Endothelial cell of umbilical vein (primary cell): ENCODE measurements at regions not wholly inside any gene's neighbourhood (a gene's known extent, or its start where the extent isn't known, plus 50 kb on each side); places are given as distances from the start of the nearest gene placed in this dataset.

ENCODE experiments used
- CTCF ChIP-seq, 2 donors: IDR thresholded peaks; 1 replicate in 1 of 2; 2 replicates in 1 of 2; pipeline ENCODE4 v1.5.1; 2011; ENCODE audit warnings: low read length in 2 of 2, mild to moderate bottlenecking in 2 of 2, moderate library complexity in 2 of 2, control low read depth in 1 of 2, inconsistent platforms in 1 of 2, low read depth in 1 of 2; ENCODE audit not compliant: insufficient read depth in 1 of 2; ENCODE audit errors: extremely low read depth in 1 of 2
- JUN ChIP-seq: IDR thresholded peaks from 2 replicates; pipeline ENCODE4 v1.6.1; 2011; ENCODE audit warnings: borderline replicate concordance, low read depth; ENCODE audit not compliant: insufficient read length, insufficient read depth
- POLR2A ChIP-seq: IDR thresholded peaks from 2 replicates; pipeline ENCODE4 v1.6.1; 2012; ENCODE audit warnings: low read depth, mild to moderate bottlenecking, control low read depth, low read length

- TF ChIP-seq POLR2A (no peak), CTCF (IDR thresholded peaks at IDR 0.05; ENCODE audit: extremely low read depth in 1 of 2, insufficient read depth in 1 of 2, low read depth in 1 of 2, low read length in 2 of 2) (no peak), JUN (no peak)
Observed at GRCh38 chr2:37466533-37467222, 122.2 kb downstream of the QPCT start.
